ENCODE measurements at regions not wholly inside any gene's neighbourhood (a gene's known extent, or its start where the extent isn't known, plus 50 kb on each side); places are given as distances from the start of the nearest gene placed in this dataset.

- TF ChIP-seq CTCF (IDR thresholded peaks at IDR 0.05) (no peak), POLR2A (IDR thresholded peaks at IDR 0.05) (no peak)
Observed at GRCh38 chr2:234887195-234887594, 64.6 kb upstream of the SH3BP4 start.

All from heart left ventricle (tissue), 13 donors.